Fibroblast of lung (primary cell): ENCODE measurements at regions not wholly inside any gene's neighbourhood (a gene's known extent, or its start where the extent isn't known, plus 50 kb on each side); places are given as distances from the start of the nearest gene placed in this dataset.

Source experiments
- CTCF ChIP-seq, 2 donors: IDR thresholded peaks in 1 of 2; conservative IDR thresholded peaks in 1 of 2; 1 replicate in 1 of 2; 2 replicates in 1 of 2; pipeline ENCODE4 v1.5.1; 2011 to 2012; ENCODE audit warnings: low read length in 2 of 2, control low read depth in 1 of 2, inconsistent platforms in 1 of 2, low read depth in 1 of 2, mild to moderate bottlenecking in 1 of 2
- EZH2 ChIP-seq: IDR thresholded peaks from 2 replicates; pipeline ENCODE4 v1.5.1; 2012; ENCODE audit warnings: low read length, control low read depth, mild to moderate bottlenecking; ENCODE audit errors: missing control alignments

DNA sequence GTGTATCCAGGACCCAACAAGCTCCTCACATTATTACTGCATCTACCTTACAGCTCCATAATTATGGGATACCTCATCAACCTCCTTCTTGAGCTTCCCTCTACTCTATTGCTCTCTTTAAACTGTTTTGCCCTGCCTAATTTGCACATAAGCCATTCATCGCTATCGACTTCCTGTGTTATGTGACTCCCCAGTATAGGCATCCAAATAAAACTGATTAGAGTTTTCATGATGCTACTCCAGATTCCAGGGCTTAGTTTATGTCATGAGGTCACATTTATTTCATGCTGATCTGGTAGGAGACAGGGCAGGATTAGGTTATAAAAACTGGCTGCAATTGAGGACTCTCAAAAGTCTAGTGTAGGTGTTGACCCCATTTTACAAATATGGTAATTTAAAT, 569.9 kb upstream of the MGAT4C start:
- TF ChIP-seq CTCF (conservative IDR thresholded peaks at IDR 0.05 in 1 of 2, IDR thresholded peaks at IDR 0.05 in 1 of 2; ENCODE audit: low read depth in 1 of 2, low read length in 2 of 2) = no peak
- TF ChIP-seq EZH2 = no peak
